ENCODE measurements at regions not wholly inside any gene's neighbourhood (a gene's known extent, or its start where the extent isn't known, plus 50 kb on each side); places are given as distances from the start of the nearest gene placed in this dataset.

DNA sequence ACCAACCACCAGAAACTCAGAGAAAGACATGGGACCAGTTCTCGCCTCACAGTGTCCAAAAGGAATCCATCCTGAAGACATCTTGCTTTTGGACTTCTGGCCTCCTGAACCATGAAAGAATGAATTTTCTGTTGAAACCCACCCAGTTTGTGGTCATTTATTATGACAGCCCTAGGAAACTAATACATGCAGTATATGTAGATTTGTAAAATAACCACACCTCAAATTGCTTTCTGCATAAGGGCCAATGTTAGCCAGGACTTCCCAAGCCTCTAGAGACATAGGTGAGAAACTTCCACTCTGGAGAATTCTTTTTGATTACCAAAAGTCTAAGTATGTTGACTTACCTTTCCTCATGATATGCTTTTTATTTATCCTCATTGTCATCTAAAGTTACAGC, 210.5 kb upstream of the SP4 start:
- TF ChIP-seq EZH2phosphoT487 (IDR thresholded peaks at IDR 0.05; ENCODE audit: borderline replicate concordance, low read depth, low read length) (no peak), CTCF (conservative IDR thresholded peaks at IDR 0.05; ENCODE audit: low read length) (no peak)

All from OCI-LY7 (cell line).